ENCODE measurements at regions not wholly inside any gene's neighbourhood (a gene's known extent, or its start where the extent isn't known, plus 50 kb on each side); places are given as distances from the start of the nearest gene placed in this dataset.

DNA sequence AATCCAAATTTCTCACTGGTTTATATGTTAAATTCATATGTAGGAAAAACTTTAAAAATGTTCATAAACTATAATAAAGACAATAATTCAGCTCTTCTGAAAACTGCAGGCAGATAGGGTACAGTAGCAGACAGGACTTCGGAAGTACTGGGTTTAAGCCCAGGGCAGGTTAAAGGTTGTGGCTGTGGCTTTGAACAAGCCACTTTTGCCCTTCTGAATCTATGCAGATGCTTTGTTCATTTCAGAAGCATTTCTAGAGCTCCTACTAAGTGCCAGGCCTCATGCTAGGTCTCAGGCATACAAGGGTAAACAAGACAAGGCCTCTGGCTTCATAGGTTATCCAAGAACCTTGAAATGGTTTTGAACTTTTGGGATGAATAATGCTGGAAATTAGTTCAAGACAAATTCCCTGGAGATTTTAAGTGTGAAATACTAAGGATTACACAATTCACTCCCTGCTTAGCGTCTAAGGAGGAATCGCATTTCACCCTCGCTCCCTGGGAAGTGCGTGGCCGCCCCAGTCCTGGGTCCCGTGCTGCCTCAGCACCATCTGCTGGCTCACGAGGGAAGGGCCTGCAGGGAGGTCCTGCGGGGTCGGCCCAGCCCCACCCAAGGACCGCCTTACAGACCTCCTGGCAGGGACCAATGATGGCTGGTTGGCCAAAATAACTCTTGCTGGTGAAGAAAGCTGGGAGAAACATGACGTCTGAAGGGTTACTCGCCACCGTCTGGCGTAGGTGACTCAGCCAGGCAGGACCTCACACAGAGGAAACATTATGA, 67.7 kb upstream of the L3MBTL4 start:
- TF ChIP-seq, protein P1, sequence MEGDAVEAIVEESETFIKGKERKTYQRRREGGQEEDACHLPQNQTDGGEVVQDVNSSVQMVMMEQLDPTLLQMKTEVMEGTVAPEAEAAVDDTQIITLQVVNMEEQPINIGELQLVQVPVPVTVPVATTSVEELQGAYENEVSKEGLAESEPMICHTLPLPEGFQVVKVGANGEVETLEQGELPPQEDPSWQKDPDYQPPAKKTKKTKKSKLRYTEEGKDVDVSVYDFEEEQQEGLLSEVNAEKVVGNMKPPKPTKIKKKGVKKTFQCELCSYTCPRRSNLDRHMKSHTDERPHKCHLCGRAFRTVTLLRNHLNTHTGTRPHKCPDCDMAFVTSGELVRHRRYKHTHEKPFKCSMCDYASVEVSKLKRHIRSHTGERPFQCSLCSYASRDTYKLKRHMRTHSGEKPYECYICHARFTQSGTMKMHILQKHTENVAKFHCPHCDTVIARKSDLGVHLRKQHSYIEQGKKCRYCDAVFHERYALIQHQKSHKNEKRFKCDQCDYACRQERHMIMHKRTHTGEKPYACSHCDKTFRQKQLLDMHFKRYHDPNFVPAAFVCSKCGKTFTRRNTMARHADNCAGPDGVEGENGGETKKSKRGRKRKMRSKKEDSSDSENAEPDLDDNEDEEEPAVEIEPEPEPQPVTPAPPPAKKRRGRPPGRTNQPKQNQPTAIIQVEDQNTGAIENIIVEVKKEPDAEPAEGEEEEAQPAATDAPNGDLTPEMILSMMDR (IDR thresholded peaks at IDR 0.05), result peak; percentile 94
- H3K27me3 Mint-ChIP-seq (ENCODE audit: low read depth), result peaks cover 8% of the 10 kb centered on the region
- no peaks in the 10 kb centered on the region for H3K36me3 Mint-ChIP-seq (ENCODE audit: low read depth)
- no peak overlapping the region for H3K4me3 Mint-ChIP-seq (ENCODE audit: unreplicated experiment)
- peaks cover 21% of the 10 kb centered on the region for H3K4me1 Mint-ChIP-seq (ENCODE audit: low read depth)
- no peak for DNase-seq (ENCODE audit: low spot score)
- peak overlapping the region; percentile 61 for H3K27ac Mint-ChIP-seq (ENCODE audit: unreplicated experiment)
- no peaks in the 10 kb centered on the region for H3K9me3 Mint-ChIP-seq (ENCODE audit: low read depth)

DNA sequence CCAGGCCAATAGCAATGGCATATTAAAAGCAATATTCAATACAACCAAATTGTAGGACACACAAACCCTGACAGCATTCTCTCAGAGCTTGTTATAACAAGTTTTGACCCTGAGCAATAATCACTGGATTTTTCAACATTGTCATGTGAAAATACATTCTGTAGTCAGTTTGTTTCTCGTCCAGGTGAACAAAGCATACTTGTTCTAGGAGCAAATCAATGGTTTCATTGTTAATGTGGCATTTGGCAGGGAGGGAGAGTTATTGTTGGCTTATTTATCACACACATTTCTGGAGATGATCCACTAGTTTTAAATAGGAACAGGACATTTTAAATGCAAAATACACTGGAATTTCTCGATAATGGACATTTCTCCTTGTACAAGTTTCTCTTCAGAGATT, 69.9 kb upstream of the L3MBTL4 start:
- H3K36me3 Mint-ChIP-seq (ENCODE audit: low read depth), result no peaks in the 10 kb centered on the region
- no peak overlapping the region for H3K27ac Mint-ChIP-seq (ENCODE audit: unreplicated experiment)
- no peaks in the 10 kb centered on the region for H3K9me3 Mint-ChIP-seq (ENCODE audit: low read depth)
- DNase-seq (ENCODE audit: low spot score), result no peak
- H3K4me1 Mint-ChIP-seq (ENCODE audit: low read depth), result peaks cover 25% of the 10 kb centered on the region
- no peak overlapping the region for H3K4me3 Mint-ChIP-seq (ENCODE audit: unreplicated experiment)
- TF ChIP-seq, protein P1 (IDR thresholded peaks at IDR 0.05), result no peak
- H3K27me3 Mint-ChIP-seq (ENCODE audit: low read depth), result peaks cover 7% of the 10 kb centered on the region

GRCh38 chr18:6486313-6486712, 71.6 kb upstream of the L3MBTL4 start:
- Mint-ChIP-seq H3K4me1 (ENCODE audit: low read depth) (peaks cover 25% of the 10 kb centered on the region), H3K36me3 (ENCODE audit: low read depth) (no peaks in the 10 kb centered on the region), H3K27ac (ENCODE audit: unreplicated experiment) (no peak overlapping the region), H3K4me3 (ENCODE audit: unreplicated experiment) (no peak overlapping the region), H3K27me3 (ENCODE audit: low read depth) (peaks cover 7% of the 10 kb centered on the region), H3K9me3 (ENCODE audit: low read depth) (no peaks in the 10 kb centered on the region)
- TF ChIP-seq, protein P1 (IDR thresholded peaks at IDR 0.05), result no peak
- DNase-seq (ENCODE audit: low spot score), result no peak

GRCh38 chr18:6486764-6487426, 72.2 kb upstream of the L3MBTL4 start:
- Mint-ChIP-seq H3K27me3 (ENCODE audit: low read depth) (peaks cover 7% of the 10 kb centered on the region), H3K9me3 (ENCODE audit: low read depth) (no peaks in the 10 kb centered on the region), H3K27ac (ENCODE audit: unreplicated experiment) (no peak overlapping the region), H3K36me3 (ENCODE audit: low read depth) (no peaks in the 10 kb centered on the region), H3K4me1 (ENCODE audit: low read depth) (peaks cover 25% of the 10 kb centered on the region), H3K4me3 (ENCODE audit: unreplicated experiment) (no peak overlapping the region)
- no peak for DNase-seq (ENCODE audit: low spot score)
- TF ChIP-seq, protein P1 (IDR thresholded peaks at IDR 0.05), result no peak

- Mint-ChIP-seq H3K36me3 (ENCODE audit: low read depth) (no peaks in the 10 kb centered on the region), H3K27me3 (ENCODE audit: low read depth) (peaks cover 5% of the 10 kb centered on the region), H3K4me1 (ENCODE audit: low read depth) (peaks cover 15% of the 10 kb centered on the region), H3K9me3 (ENCODE audit: low read depth) (no peaks in the 10 kb centered on the region), H3K27ac (ENCODE audit: unreplicated experiment) (no peak overlapping the region), H3K4me3 (ENCODE audit: unreplicated experiment) (no peak overlapping the region)
- TF ChIP-seq, protein P1 (IDR thresholded peaks at IDR 0.05), result no peak
- DNase-seq (ENCODE audit: low spot score), result no peak
Observed at GRCh38 chr18:6487968-6488367, 73.3 kb upstream of the L3MBTL4 start.

All from chondrocyte (in vitro differentiated cells).